OCI-LY1 (cell line): ENCODE measurements at regions not wholly inside any gene's neighbourhood (a gene's known extent, or its start where the extent isn't known, plus 50 kb on each side); places are given as distances from the start of the nearest gene placed in this dataset.

Source experiments
- H2AFZ ChIP-seq: fragments of 200-600 bp; sonication (generic), shearing (Covaris generic); 2 replicates; pipeline ENCODE4 v1.6.0; 2014; ENCODE audit warnings: antibody characterized with exemption, mild to moderate bottlenecking, low read length
- H3F3A ChIP-seq: fragments of 200-600 bp; sonication (generic), shearing (Covaris generic); 2 replicates; pipeline ENCODE4 v1.6.0; 2014; ENCODE audit warnings: mild to moderate bottlenecking, antibody characterized with exemption, low read length, moderate library complexity; ENCODE audit not compliant: insufficient read depth
- H3K27ac ChIP-seq: fragments of 200-600 bp; sonication (generic); 2 replicates; pipeline ENCODE4 v1.5.1; 2014; ENCODE audit warnings: low read length, mixed run types, mild to moderate bottlenecking, low read depth; ENCODE audit not compliant: poor library complexity, severe bottlenecking
- H3K27me3 ChIP-seq: fragments of 200-600 bp; sonication (generic); 2 replicates; pipeline ENCODE4 v1.6.0; 2014; ENCODE audit warnings: antibody characterized with exemption, mild to moderate bottlenecking, low read length, moderate library complexity; ENCODE audit not compliant: insufficient read depth
- H3K36me3 ChIP-seq: fragments of 200-600 bp; sonication (generic); 2 replicates; pipeline ENCODE4 v1.6.1; 2014; ENCODE audit warnings: mild to moderate bottlenecking, antibody characterized with exemption, low read length, moderate library complexity, mixed read lengths; ENCODE audit not compliant: insufficient read depth
- H3K4me1 ChIP-seq: fragments of 200-600 bp; sonication (generic); 2 replicates; pipeline ENCODE4 v1.5.1; 2014; ENCODE audit warnings: mild to moderate bottlenecking, low read length, moderate library complexity; ENCODE audit not compliant: insufficient read depth, severe bottlenecking
- H3K4me2 ChIP-seq: fragments of 200-600 bp; sonication (generic), shearing (Covaris generic); 2 replicates; pipeline ENCODE4 v1.6.1; 2014; ENCODE audit warnings: low read length
- H3K4me3 ChIP-seq: fragments of 200-600 bp; sonication (generic); 2 replicates; pipeline ENCODE4 v1.5.1; 2014; ENCODE audit warnings: low read length, low read depth, mild to moderate bottlenecking, mixed read lengths; ENCODE audit not compliant: poor library complexity, severe bottlenecking
- H3K79me2 ChIP-seq: fragments of 200-600 bp; shearing (Covaris generic); 2 replicates; pipeline ENCODE4 v1.6.1; 2016; ENCODE audit warnings: mixed run types, low read length, mixed read lengths; ENCODE audit not compliant: insufficient read depth
- H3K9ac ChIP-seq: fragments of 200-600 bp; sonication (generic), shearing (Covaris generic); 2 replicates; pipeline ENCODE4 v1.6.1; 2014; ENCODE audit warnings: mild to moderate bottlenecking, low read length, mixed read lengths
- H3K9me2 ChIP-seq: fragments of 200-600 bp; sonication (generic), shearing (Covaris generic); 2 replicates; pipeline ENCODE4 v1.6.1; 2014; ENCODE audit warnings: low read depth, mild to moderate bottlenecking, low read length, mixed read lengths
- H3K9me3 ChIP-seq: fragments of 200-600 bp; shearing (Covaris generic); 2 replicates; pipeline ENCODE4 v1.6.1; 2014; ENCODE audit warnings: low read length, mixed read lengths
- H4K20me1 ChIP-seq: fragments of 200-600 bp; sonication (generic), shearing (Covaris generic); 2 replicates; pipeline ENCODE4 v1.6.0; 2016; ENCODE audit warnings: mild to moderate bottlenecking, low read length; ENCODE audit not compliant: insufficient read depth
- EZH2 ChIP-seq: fragments of 200-600 bp; sonication (generic), shearing (Covaris generic); IDR thresholded peaks from 2 replicates; pipeline ENCODE4 v1.8.0; 2017; ENCODE audit warnings: borderline replicate concordance, mixed run types, mild to moderate bottlenecking, antibody characterized with exemption, low read length, moderate library complexity, mixed read lengths
- TF ChIP-seq, protein P1 (sequence below): fragments of 200-600 bp; sonication (generic), shearing (Covaris generic); IDR thresholded peaks from 2 replicates; pipeline ENCODE4 v1.5.1; 2017; ENCODE audit warnings: mild to moderate bottlenecking, antibody characterized with exemption, low read length, moderate library complexity, mixed read lengths

DNA sequence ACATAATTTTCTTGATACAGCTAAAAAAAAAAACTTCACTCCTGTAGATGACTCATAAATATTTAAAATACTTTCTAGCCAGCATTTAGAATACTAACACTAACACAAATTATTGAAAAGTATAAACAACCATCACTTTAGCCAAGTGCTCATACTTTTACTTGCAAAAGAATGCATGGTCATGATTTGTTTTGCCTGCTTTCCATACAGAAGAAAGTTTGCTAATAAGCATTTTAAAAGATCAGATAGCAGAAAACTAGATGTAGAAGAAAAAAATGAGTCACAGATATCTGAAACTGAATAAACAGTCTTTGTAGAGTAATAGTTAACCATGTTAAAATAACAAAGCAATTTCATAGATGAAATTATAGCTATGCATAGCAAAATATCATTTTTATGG, 2280.4 kb upstream of the PCDH20 start:
- Histone ChIP-seq H3K27ac (no peak overlapping the region), H4K20me1 (no peaks in the 10 kb centered on the region), H2AFZ (no peak overlapping the region), H3K36me3 (no peaks in the 10 kb centered on the region), H3K79me2 (no peaks in the 10 kb centered on the region), H3K27me3 (no peaks in the 10 kb centered on the region), H3K9me3 (0 out of 2 replicates have a peak, but pooled peaks cover 3% of the 10 kb centered on the region), H3K9me2 (no peaks in the 10 kb centered on the region), H3K4me3 (no peak overlapping the region), H3K9ac (no peak overlapping the region), H3K4me1 (peaks cover 13% of the 10 kb centered on the region), H3F3A (no peaks in the 10 kb centered on the region), H3K4me2 (no peak overlapping the region)
- no peak for TF ChIP-seq EZH2
- TF ChIP-seq, protein P1, sequence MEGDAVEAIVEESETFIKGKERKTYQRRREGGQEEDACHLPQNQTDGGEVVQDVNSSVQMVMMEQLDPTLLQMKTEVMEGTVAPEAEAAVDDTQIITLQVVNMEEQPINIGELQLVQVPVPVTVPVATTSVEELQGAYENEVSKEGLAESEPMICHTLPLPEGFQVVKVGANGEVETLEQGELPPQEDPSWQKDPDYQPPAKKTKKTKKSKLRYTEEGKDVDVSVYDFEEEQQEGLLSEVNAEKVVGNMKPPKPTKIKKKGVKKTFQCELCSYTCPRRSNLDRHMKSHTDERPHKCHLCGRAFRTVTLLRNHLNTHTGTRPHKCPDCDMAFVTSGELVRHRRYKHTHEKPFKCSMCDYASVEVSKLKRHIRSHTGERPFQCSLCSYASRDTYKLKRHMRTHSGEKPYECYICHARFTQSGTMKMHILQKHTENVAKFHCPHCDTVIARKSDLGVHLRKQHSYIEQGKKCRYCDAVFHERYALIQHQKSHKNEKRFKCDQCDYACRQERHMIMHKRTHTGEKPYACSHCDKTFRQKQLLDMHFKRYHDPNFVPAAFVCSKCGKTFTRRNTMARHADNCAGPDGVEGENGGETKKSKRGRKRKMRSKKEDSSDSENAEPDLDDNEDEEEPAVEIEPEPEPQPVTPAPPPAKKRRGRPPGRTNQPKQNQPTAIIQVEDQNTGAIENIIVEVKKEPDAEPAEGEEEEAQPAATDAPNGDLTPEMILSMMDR = no peak

DNA sequence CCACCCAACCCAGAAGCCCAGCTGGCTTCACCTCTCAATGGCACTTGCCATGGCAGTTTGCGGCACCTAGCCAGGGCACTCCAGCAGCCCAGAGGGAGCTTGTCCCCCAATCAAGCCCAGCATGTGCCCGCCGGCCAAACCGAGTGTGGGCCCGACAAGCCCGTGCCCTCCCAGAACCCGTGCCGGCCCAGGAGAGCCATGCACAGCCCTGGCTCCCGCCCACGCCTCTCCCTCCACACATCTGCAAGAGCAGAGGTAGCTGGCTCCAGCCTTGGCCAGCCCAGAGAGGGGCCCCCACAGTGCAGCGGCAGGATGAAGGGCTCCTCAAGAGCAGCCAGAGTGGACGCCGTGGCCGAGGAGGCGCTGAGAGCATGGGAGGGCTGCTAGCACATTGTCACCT, 2278.0 kb upstream of the PCDH20 start:
- TF ChIP-seq, protein P1 = no peak
- TF ChIP-seq EZH2 = no peak
- H2AFZ ChIP-seq = no peak overlapping the region
- no peaks in the 10 kb centered on the region for H4K20me1 ChIP-seq
- H3K9me3 ChIP-seq = 0 out of 2 replicates have a peak, but pooled peaks cover 3% of the 10 kb centered on the region
- no peaks in the 10 kb centered on the region for H3K36me3 ChIP-seq
- H3K9ac ChIP-seq = no peak overlapping the region
- no peak overlapping the region for H3K4me3 ChIP-seq
- no peaks in the 10 kb centered on the region for H3K9me2 ChIP-seq
- H3F3A ChIP-seq = no peaks in the 10 kb centered on the region
- H3K79me2 ChIP-seq = no peaks in the 10 kb centered on the region
- no peak overlapping the region for H3K4me2 ChIP-seq
- no peak overlapping the region for H3K27ac ChIP-seq
- no peaks in the 10 kb centered on the region for H3K27me3 ChIP-seq
- no peaks in the 10 kb centered on the region for H3K4me1 ChIP-seq

DNA sequence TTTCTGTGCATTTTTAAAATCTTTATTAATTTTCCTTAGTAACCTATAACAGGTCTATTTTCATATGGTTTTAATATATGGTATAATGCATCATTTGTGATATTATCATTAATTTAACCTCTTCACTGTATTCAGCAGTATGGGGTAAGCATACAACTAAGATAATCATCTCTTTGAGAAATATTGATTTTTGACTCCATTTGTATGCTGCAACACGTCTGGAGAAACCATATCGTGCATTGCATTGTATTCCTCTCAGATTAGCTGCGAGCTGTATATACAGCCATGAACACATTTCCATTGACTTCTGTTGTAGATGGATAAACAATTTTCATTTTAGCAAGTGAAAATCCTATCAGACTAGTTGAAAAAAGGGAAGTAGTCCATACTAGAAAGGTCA, 2275.8 kb upstream of the PCDH20 start:
- H3K27me3 ChIP-seq = no peaks in the 10 kb centered on the region
- H4K20me1 ChIP-seq = no peaks in the 10 kb centered on the region
- H3K79me2 ChIP-seq = no peaks in the 10 kb centered on the region
- no peaks in the 10 kb centered on the region for H3F3A ChIP-seq
- no peak overlapping the region for H3K9ac ChIP-seq
- no peaks in the 10 kb centered on the region for H3K36me3 ChIP-seq
- H3K4me1 ChIP-seq = no peaks in the 10 kb centered on the region
- no peak overlapping the region for H3K4me2 ChIP-seq
- TF ChIP-seq, protein P1 = no peak
- TF ChIP-seq EZH2 = no peak
- 0 out of 2 replicates have a peak, but pooled peaks cover 3% of the 10 kb centered on the region for H3K9me3 ChIP-seq
- H2AFZ ChIP-seq = no peak overlapping the region
- H3K9me2 ChIP-seq = no peaks in the 10 kb centered on the region
- H3K27ac ChIP-seq = no peak overlapping the region
- no peak overlapping the region for H3K4me3 ChIP-seq
